GM12872 (cell line): ENCODE measurements at regions not wholly inside any gene's neighbourhood (a gene's known extent, or its start where the extent isn't known, plus 50 kb on each side); places are given as distances from the start of the nearest gene placed in this dataset.

Experiments used
- CTCF ChIP-seq: IDR thresholded peaks from 3 replicates; pipeline ENCODE4 v1.5.1; 2011; ENCODE audit warnings: low read depth, mild to moderate bottlenecking, low read length, moderate library complexity; ENCODE audit not compliant: insufficient read depth

GRCh38 chr5:168046163-168046562, 245.3 kb upstream of the WWC1 start:
- no peak for TF ChIP-seq CTCF

- peak; percentile 60 for TF ChIP-seq CTCF
These were observed 244.3 kb upstream of the WWC1 start for GRCh38 chr5:168047043-168047668.

GRCh38 chr5:168047669-168048111, 243.8 kb upstream of the WWC1 start:
- TF ChIP-seq CTCF: no peak

GRCh38 chr5:168048486-168048885, 243.0 kb upstream of the WWC1 start:
- TF ChIP-seq CTCF: no peak

- no peak for TF ChIP-seq CTCF
These were observed 238.8 kb upstream of the WWC1 start for GRCh38 chr5:168052686-168053085.

GRCh38 chr5:168054091-168054490, 237.4 kb upstream of the WWC1 start:
- no peak for TF ChIP-seq CTCF

- TF ChIP-seq CTCF: no peak
These were observed 236.2 kb upstream of the WWC1 start for GRCh38 chr5:168055141-168055683.
